SK-N-SH (cell line): ENCODE measurements at regions not wholly inside any gene's neighbourhood (a gene's known extent, or its start where the extent isn't known, plus 50 kb on each side); places are given as distances from the start of the nearest gene placed in this dataset.

Experiments
- CTCF ChIA-PET: fragments of 300-600, 350-600 bp; formaldehyde crosslinking; extraction: SDS; loops from one replicate; lab custom pipeline; 2021; lab: Yijun Ruan, JAX
- POLR2A ChIA-PET: fragments of 350-600 bp; sonication (Branson Sonifier 250); formaldehyde crosslinking; extraction: SDS; loops from one replicate; lab custom pipeline; 2020; ENCODE audit warnings: antibody characterized with exemption, inconsistent platforms; lab: Yijun Ruan, JAX
- DNase-seq: peaks from one replicate; pipeline ENCODE4 v3.0.0; 2012
- H2AFZ ChIP-seq: fragments of 200-600 bp; sonication (generic); 2 replicates; pipeline ENCODE4 v1.8.1; 2016; ENCODE audit warnings: antibody characterized with exemption, mild to moderate bottlenecking, low read depth
- H3F3A ChIP-seq: fragments of 200-600 bp; sonication (generic); replicated peaks from 2 replicates; pipeline ENCODE3; 2016; ENCODE audit warnings: antibody characterized with exemption, mild to moderate bottlenecking; ENCODE audit not compliant: insufficient read depth
- H3K27ac ChIP-seq, 2 experiments: fragments of 200-500 bp in 1 of 2; fragments of 200-600 bp in 1 of 2; sonication (Bioruptor generic) in 1 of 2; sonication (generic), shearing (Covaris generic) in 1 of 2; 2 replicates each; pipeline versions ENCODE4 v1.5.1 to v1.6.1; 2014 to 2016; ENCODE audit warnings: low read depth in 2 of 2, inconsistent platforms in 1 of 2, low read length in 1 of 2, mild to moderate bottlenecking in 1 of 2, mixed read lengths in 1 of 2
- H3K27me3 ChIP-seq: fragments of 200-600 bp; sonication (generic), shearing (Covaris generic); 2 replicates; pipeline ENCODE4 v1.6.1; 2016; ENCODE audit warnings: mixed run types; ENCODE audit not compliant: insufficient read depth
- H3K36me3 ChIP-seq, 2 experiments: fragments of 200-500 bp in 1 of 2; fragments of 200-600 bp in 1 of 2; sonication (Bioruptor generic) in 1 of 2; sonication (generic) in 1 of 2; replicated peaks in 1 of 2; 2 replicates each; pipeline versions ENCODE3 to v1.5.1; 2014 to 2016; ENCODE audit warnings: low read length in 1 of 2, mild to moderate bottlenecking in 1 of 2; ENCODE audit not compliant: insufficient read depth in 2 of 2, control insufficient read depth in 1 of 2
- H3K4me1 ChIP-seq, 2 experiments: fragments of 200-500 bp in 1 of 2; fragments of 200-600 bp in 1 of 2; sonication (Bioruptor generic) in 1 of 2; sonication (generic), shearing (Covaris generic) in 1 of 2; 2 replicates each; pipeline versions ENCODE4 v1.5.1 to v1.6.1; 2014 to 2016; ENCODE audit warnings: low read depth in 1 of 2, low read length in 1 of 2, mixed run types in 1 of 2; ENCODE audit not compliant: insufficient read depth in 2 of 2, control insufficient read depth in 1 of 2
- H3K4me2 ChIP-seq: fragments of 200-600 bp; sonication (generic), shearing (Covaris generic); 2 replicates; pipeline ENCODE4 v1.6.1; 2017; ENCODE audit warnings: mixed run types
- H3K4me3 ChIP-seq, 2 experiments: fragments of 200-500 bp in 1 of 2; fragments of 200-600 bp in 1 of 2; sonication (Bioruptor generic) in 1 of 2; sonication (generic), shearing (Covaris generic) in 1 of 2; 2 replicates each; pipeline versions ENCODE4 v1.5.1 to v1.8.1; 2014 to 2016; ENCODE audit warnings: low read depth in 2 of 2, inconsistent platforms in 1 of 2, low read length in 1 of 2, mild to moderate bottlenecking in 1 of 2, mixed read lengths in 1 of 2, moderate library complexity in 1 of 2
- H3K79me2 ChIP-seq: fragments of 200-600 bp; sonication (generic); 2 replicates; pipeline ENCODE4 v1.8.1; 2017; ENCODE audit warnings: mild to moderate bottlenecking; ENCODE audit not compliant: insufficient read depth
- H3K9ac ChIP-seq: fragments of 200-600 bp; sonication (generic); 2 replicates; pipeline ENCODE4 v1.6.1; 2017; ENCODE audit warnings: mixed run types
- H3K9me2 ChIP-seq: fragments of 200-600 bp; sonication (generic); 2 replicates; pipeline ENCODE4 v1.6.1; 2017; ENCODE audit warnings: mixed run types
- H3K9me3 ChIP-seq: fragments of 200-600 bp; sonication (generic); 2 replicates; pipeline ENCODE4 v1.6.1; 2017; ENCODE audit warnings: mixed run types, mild to moderate bottlenecking, moderate library complexity
- H4K20me1 ChIP-seq: fragments of 200-600 bp; sonication (generic); 2 replicates; pipeline ENCODE4 v1.6.1; 2017; ENCODE audit warnings: mild to moderate bottlenecking, mixed run types; ENCODE audit not compliant: insufficient read depth
- CHD2 ChIP-seq: fragments of 150-350 bp; IDR thresholded peaks from 2 replicates; pipeline ENCODE4 v1.6.1; 2018; ENCODE audit warnings: low read length; ENCODE audit not compliant: partially characterized antibody
- ELF1 ChIP-seq: IDR thresholded peaks from 2 replicates; pipeline ENCODE4 v1.4.0; 2012
- FOSL2 ChIP-seq: IDR thresholded peaks from 2 replicates; pipeline ENCODE4 v1.4.0; 2012; ENCODE audit warnings: low read depth, mild to moderate bottlenecking, moderate library complexity, borderline replicate concordance
- FOXJ3 ChIP-seq: sonication (generic); formaldehyde crosslinking; IDR thresholded peaks from 2 replicates; pipeline ENCODE4 v1.5.1; 2020; ENCODE audit warnings: mild to moderate bottlenecking, missing genetic modification reagents
- JUND ChIP-seq: IDR thresholded peaks from 2 replicates; pipeline ENCODE4 v1.4.0; 2012
- MEF2A ChIP-seq: IDR thresholded peaks from 2 replicates; pipeline ENCODE4 v1.4.0; 2012; ENCODE audit warnings: low read depth, borderline replicate concordance
- NFIC ChIP-seq: IDR thresholded peaks from 2 replicates; pipeline ENCODE4 v1.4.0; 2012; ENCODE audit warnings: borderline replicate concordance
- NRF1 ChIP-seq: IDR thresholded peaks from 2 replicates; pipeline ENCODE4 v1.6.1; 2012; ENCODE audit warnings: low read depth, mild to moderate bottlenecking, low read length
- RAD21 ChIP-seq: IDR thresholded peaks from 2 replicates; pipeline ENCODE4 v1.6.1; 2012; ENCODE audit warnings: mild to moderate bottlenecking, low read length
- RCOR1 ChIP-seq: fragments of 150-350 bp; IDR thresholded peaks from 2 replicates; pipeline ENCODE4 v1.6.1; 2017; ENCODE audit warnings: antibody characterized with exemption, low read length
- RFX5 ChIP-seq: IDR thresholded peaks from 2 replicates; pipeline ENCODE4 v1.6.1; 2012; ENCODE audit warnings: mild to moderate bottlenecking, improper control_type of control experiment, low read length
- SIN3A ChIP-seq: IDR thresholded peaks from 2 replicates; pipeline ENCODE4 v1.6.1; 2012; ENCODE audit warnings: low read depth, mild to moderate bottlenecking, low read length, moderate library complexity, borderline replicate concordance
- SMC3 ChIP-seq: IDR thresholded peaks from 2 replicates; pipeline ENCODE4 v1.6.1; 2012; ENCODE audit warnings: low read depth, low read length, improper control_type of control experiment
- TCF12 ChIP-seq: IDR thresholded peaks from 2 replicates; pipeline ENCODE4 v1.4.0; 2012
- TEAD4 ChIP-seq: IDR thresholded peaks from 2 replicates; pipeline ENCODE4 v1.4.0; 2012; ENCODE audit warnings: mild to moderate bottlenecking, borderline replicate concordance; ENCODE audit not compliant: insufficient read depth
- WGBS: methylation state at CpG from one replicate; pipeline ENCODE4 v1.1.6; 2017; ENCODE audit warnings: low lambda C conversion rate; 5-methylcytosine and 5-hydroxymethylcytosine counted together
- TF ChIP-seq, protein P1 (sequence below): fragments of 150-350 bp; IDR thresholded peaks from 2 replicates; pipeline ENCODE4 v1.6.1; 2016; ENCODE audit warnings: mild to moderate bottlenecking, low read depth, low read length
- TF ChIP-seq, protein P2 (sequence below): IDR thresholded peaks from 2 replicates; pipeline ENCODE4; 2012
- TF ChIP-seq, protein P3 (sequence below): IDR thresholded peaks from 2 replicates; pipeline ENCODE4 v1.6.1; 2012; ENCODE audit warnings: mild to moderate bottlenecking, low read depth, low read length, moderate library complexity
- TF ChIP-seq, protein P4 (sequence below): fragments of 200-600 bp; sonication (generic); IDR thresholded peaks from 2 replicates; pipeline ENCODE4 v1.6.1; 2017; ENCODE audit warnings: antibody characterized with exemption, mild to moderate bottlenecking, moderate library complexity
- TF ChIP-seq, protein P5 (sequence below): IDR thresholded peaks from 2 replicates; pipeline ENCODE4 v1.4.0; 2012; ENCODE audit warnings: low read depth
- TF ChIP-seq, protein P6 (sequence below): IDR thresholded peaks from 2 replicates; pipeline ENCODE4 v1.4.0; 2012; ENCODE audit warnings: low read depth, borderline replicate concordance

DNA sequence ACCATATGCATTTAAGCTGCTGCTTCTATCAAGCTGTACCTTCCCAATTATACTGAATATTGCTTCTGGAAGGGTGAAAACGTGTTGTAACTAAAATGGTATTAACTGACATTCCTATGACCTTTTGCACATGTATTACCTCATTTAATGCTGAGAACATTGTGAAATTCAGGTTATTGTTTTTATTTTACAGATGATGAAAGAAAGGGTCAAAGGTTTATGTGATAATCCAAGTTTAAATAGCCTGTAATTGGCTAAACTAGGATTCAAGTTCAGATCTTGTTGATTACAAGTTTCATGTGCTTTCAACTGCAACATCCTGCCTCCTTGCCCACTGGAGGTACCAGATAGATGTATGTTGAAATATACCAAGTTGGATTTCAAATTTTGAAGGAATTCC, 433.3 kb upstream of the PRICKLE1 start:
- H3K79me2 ChIP-seq = no peaks in the 10 kb centered on the region
- H3K4me1 ChIP-seq = no peaks in the 10 kb centered on the region
- no peak overlapping the region for H2AFZ ChIP-seq
- H3K36me3 ChIP-seq = no peaks in the 10 kb centered on the region
- no peak overlapping the region for H3K27ac ChIP-seq
- no peak overlapping the region for H3K9ac ChIP-seq
- H3K27me3 ChIP-seq = no peaks in the 10 kb centered on the region
- DNase-seq = no peak
- no peak overlapping the region for H3K4me2 ChIP-seq
- no peak for TF ChIP-seq MEF2A
- TF ChIP-seq, protein P1, sequence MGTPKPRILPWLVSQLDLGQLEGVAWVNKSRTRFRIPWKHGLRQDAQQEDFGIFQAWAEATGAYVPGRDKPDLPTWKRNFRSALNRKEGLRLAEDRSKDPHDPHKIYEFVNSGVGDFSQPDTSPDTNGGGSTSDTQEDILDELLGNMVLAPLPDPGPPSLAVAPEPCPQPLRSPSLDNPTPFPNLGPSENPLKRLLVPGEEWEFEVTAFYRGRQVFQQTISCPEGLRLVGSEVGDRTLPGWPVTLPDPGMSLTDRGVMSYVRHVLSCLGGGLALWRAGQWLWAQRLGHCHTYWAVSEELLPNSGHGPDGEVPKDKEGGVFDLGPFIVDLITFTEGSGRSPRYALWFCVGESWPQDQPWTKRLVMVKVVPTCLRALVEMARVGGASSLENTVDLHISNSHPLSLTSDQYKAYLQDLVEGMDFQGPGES = no peak
- no peak for TF ChIP-seq NRF1
- TF ChIP-seq FOXJ3 (CRISPR knock-in tag) = no peak
- no peak for TF ChIP-seq RAD21
- no peak for TF ChIP-seq RCOR1
- no peak for TF ChIP-seq RFX5
- no peak for TF ChIP-seq NFIC
- TF ChIP-seq, protein P2, sequence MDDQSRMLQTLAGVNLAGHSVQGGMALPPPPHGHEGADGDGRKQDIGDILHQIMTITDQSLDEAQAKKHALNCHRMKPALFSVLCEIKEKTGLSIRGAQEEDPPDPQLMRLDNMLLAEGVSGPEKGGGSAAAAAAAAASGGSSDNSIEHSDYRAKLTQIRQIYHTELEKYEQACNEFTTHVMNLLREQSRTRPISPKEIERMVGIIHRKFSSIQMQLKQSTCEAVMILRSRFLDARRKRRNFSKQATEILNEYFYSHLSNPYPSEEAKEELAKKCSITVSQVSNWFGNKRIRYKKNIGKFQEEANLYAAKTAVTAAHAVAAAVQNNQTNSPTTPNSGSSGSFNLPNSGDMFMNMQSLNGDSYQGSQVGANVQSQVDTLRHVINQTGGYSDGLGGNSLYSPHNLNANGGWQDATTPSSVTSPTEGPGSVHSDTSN = no peak
- no peak for TF ChIP-seq JUND
- WGBS = 10% methylated on average over 1 of the region's 1 CpG
- no peaks in the 10 kb centered on the region for H3K9me3 ChIP-seq
- H3F3A ChIP-seq = no peaks in the 10 kb centered on the region
- H3K4me3 ChIP-seq = no peak overlapping the region
- POLR2A ChIA-PET = no interaction called here
- no peaks in the 10 kb centered on the region for H4K20me1 ChIP-seq
- H3K9me2 ChIP-seq = no peaks in the 10 kb centered on the region
- CTCF ChIA-PET = no interaction called here

DNA sequence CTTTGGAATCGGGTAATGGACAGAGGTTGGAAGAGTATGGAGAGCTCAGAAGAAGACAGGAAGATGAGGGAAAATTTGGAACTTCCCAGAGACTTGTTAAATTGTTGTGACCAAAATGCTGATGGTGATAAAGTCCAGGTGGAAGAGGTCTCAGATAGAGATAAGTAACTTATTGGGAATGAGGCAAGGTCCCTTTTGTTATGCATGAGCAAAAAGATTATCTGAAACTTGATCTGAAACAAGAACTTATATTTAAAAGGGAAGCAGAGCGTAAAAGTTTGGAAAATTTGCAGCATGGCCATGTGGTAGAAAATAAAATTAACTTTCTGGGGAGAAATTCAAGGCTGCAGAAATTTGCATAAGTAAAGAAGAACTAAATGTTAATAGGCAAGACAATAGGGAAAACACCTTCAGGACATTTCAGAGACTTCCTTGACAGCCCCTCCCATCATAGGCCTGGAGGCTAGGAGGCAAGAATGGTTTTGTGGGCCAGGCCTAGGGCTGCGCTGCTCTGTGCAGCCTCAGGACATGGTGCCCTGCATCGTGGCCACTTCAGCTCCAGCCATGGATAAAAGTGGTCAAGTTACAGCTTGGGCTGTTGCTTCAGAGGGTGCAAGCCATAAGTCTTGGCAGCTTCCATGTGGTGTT, 425.7 kb upstream of the PRICKLE1 start:
- Histone ChIP-seq H3K36me3 (no peaks in the 10 kb centered on the region), H3K9ac (no peak overlapping the region), H3K4me2 (no peak overlapping the region), H3F3A (no peaks in the 10 kb centered on the region), H3K27ac (no peak overlapping the region), H3K4me1 (no peaks in the 10 kb centered on the region), H3K9me2 (no peaks in the 10 kb centered on the region), H2AFZ (no peak overlapping the region), H3K79me2 (no peaks in the 10 kb centered on the region), H3K9me3 (no peaks in the 10 kb centered on the region), H4K20me1 (no peaks in the 10 kb centered on the region), H3K4me3 (no peak overlapping the region), H3K27me3 (no peaks in the 10 kb centered on the region)
- TF ChIP-seq SMC3 (no peak), RAD21 (no peak), NRF1 (no peak), CHD2 (no peak), FOSL2 (no peak), ELF1 (no peak), RFX5 (no peak), SIN3A (no peak), TEAD4 (no peak), TCF12 (no peak)
- TF ChIP-seq, protein P3, sequence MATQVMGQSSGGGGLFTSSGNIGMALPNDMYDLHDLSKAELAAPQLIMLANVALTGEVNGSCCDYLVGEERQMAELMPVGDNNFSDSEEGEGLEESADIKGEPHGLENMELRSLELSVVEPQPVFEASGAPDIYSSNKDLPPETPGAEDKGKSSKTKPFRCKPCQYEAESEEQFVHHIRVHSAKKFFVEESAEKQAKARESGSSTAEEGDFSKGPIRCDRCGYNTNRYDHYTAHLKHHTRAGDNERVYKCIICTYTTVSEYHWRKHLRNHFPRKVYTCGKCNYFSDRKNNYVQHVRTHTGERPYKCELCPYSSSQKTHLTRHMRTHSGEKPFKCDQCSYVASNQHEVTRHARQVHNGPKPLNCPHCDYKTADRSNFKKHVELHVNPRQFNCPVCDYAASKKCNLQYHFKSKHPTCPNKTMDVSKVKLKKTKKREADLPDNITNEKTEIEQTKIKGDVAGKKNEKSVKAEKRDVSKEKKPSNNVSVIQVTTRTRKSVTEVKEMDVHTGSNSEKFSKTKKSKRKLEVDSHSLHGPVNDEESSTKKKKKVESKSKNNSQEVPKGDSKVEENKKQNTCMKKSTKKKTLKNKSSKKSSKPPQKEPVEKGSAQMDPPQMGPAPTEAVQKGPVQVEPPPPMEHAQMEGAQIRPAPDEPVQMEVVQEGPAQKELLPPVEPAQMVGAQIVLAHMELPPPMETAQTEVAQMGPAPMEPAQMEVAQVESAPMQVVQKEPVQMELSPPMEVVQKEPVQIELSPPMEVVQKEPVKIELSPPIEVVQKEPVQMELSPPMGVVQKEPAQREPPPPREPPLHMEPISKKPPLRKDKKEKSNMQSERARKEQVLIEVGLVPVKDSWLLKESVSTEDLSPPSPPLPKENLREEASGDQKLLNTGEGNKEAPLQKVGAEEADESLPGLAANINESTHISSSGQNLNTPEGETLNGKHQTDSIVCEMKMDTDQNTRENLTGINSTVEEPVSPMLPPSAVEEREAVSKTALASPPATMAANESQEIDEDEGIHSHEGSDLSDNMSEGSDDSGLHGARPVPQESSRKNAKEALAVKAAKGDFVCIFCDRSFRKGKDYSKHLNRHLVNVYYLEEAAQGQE = no peak
- TF ChIP-seq, protein P4, sequence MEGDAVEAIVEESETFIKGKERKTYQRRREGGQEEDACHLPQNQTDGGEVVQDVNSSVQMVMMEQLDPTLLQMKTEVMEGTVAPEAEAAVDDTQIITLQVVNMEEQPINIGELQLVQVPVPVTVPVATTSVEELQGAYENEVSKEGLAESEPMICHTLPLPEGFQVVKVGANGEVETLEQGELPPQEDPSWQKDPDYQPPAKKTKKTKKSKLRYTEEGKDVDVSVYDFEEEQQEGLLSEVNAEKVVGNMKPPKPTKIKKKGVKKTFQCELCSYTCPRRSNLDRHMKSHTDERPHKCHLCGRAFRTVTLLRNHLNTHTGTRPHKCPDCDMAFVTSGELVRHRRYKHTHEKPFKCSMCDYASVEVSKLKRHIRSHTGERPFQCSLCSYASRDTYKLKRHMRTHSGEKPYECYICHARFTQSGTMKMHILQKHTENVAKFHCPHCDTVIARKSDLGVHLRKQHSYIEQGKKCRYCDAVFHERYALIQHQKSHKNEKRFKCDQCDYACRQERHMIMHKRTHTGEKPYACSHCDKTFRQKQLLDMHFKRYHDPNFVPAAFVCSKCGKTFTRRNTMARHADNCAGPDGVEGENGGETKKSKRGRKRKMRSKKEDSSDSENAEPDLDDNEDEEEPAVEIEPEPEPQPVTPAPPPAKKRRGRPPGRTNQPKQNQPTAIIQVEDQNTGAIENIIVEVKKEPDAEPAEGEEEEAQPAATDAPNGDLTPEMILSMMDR = no peak
- TF ChIP-seq, protein P5, sequence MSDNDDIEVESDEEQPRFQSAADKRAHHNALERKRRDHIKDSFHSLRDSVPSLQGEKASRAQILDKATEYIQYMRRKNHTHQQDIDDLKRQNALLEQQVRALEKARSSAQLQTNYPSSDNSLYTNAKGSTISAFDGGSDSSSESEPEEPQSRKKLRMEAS = no peak
- TF ChIP-seq, protein P6, sequence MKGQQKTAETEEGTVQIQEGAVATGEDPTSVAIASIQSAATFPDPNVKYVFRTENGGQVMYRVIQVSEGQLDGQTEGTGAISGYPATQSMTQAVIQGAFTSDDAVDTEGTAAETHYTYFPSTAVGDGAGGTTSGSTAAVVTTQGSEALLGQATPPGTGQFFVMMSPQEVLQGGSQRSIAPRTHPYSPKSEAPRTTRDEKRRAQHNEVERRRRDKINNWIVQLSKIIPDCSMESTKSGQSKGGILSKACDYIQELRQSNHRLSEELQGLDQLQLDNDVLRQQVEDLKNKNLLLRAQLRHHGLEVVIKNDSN = no peak
- DNase-seq = no peak
- ChIA-PET CTCF (no interaction called here), POLR2A (no interaction called here)
- 21% methylated on average over 4 of the region's 4 CpGs for WGBS
